ENCODE measurements at regions not wholly inside any gene's neighbourhood (a gene's known extent, or its start where the extent isn't known, plus 50 kb on each side); places are given as distances from the start of the nearest gene placed in this dataset.

- 0 out of 2 replicates have a peak, but pooled peaks have one; percentile 71 for TF ChIP-seq FOXO4 (CRISPR knock-in tag; conservative IDR thresholded peaks at IDR 0.05)
- TF ChIP-seq ARID2 (CRISPR knock-in tag; IDR thresholded peaks at IDR 0.05; ENCODE audit: borderline replicate concordance), result no peak
- no peak for TF ChIP-seq KDM4B (CRISPR knock-in tag; IDR thresholded peaks at IDR 0.05)
- TF ChIP-seq PHF21A (CRISPR knock-in tag; IDR thresholded peaks at IDR 0.05), result no peak
- no peak for TF ChIP-seq ZNF75D (CRISPR knock-in tag; IDR thresholded peaks at IDR 0.05; ENCODE audit: borderline replicate concordance)
Observed at GRCh38 chr20:48360342-48360975, 467.3 kb downstream of the PREX1 start (continued).

- no peaks in the 10 kb centered on the region for H3K27me3 ChIP-seq (ENCODE audit: control insufficient read depth in 1 of 2, insufficient read depth in 2 of 2, low read length in 2 of 2)
- FAIRE-seq (no peak), DNase-seq (ENCODE audit: low spot score) (peak; percentile 54), ATAC-seq (peak; percentile 72)
- no peaks in the 10 kb centered on the region for H4K20me1 ChIP-seq (ENCODE audit: insufficient read depth, low read length)
- 8% methylated on average over 17 of the region's 17 CpGs for WGBS (ENCODE audit: low lambda C conversion rate)
- H2AFZ ChIP-seq (ENCODE audit: low read length), result peak overlapping the region; percentile 32
- intact Hi-C loops (cut with micrococcal nuclease; ENCODE audit: unreplicated experiment) (loop anchor here (5.0 kb wide), 1 partner anchor 47 kb away; no protein-coding TSS in a partner anchor), in situ Hi-C loops (cut with HindIII; ENCODE audit: extremely low pct_ligation_motif_present, low pct_unique_long_range_greater_than_20kb) (no loop called here)
- peaks cover 55% of the 10 kb centered on the region for H3K4me1 ChIP-seq (ENCODE audit: insufficient read depth, low read length)
- BruUV-seq (replicated peaks), result no TSS peak
- ChIA-PET POLR2A (interaction anchor here (1.0 to 2.8 kb wide), 5 partner anchors 13 to 261 kb away, joined by 3 to 13 read pairs (median 5); no protein-coding TSS in a partner anchor), CTCF (ENCODE audit: low intra/inter-chr PET ratio, low total read pairs) (no interaction called here)
- H3K4me2 ChIP-seq (ENCODE audit: low read depth, low read length), result peak overlapping the region; percentile 89
- no peak overlapping the region for H3K27ac ChIP-seq (ENCODE audit: extremely low read length, insufficient read depth, low read length)
- H3K9ac ChIP-seq (ENCODE audit: insufficient read depth, low read depth, low read length), result peak overlapping the region; percentile 56; the same call in 1 of the 2 replicates
- H3K79me2 ChIP-seq (ENCODE audit: insufficient read depth, low read length), result no peaks in the 10 kb centered on the region
- peak overlapping the region; percentile 57 to 71 (median 66) for H3K4me3 ChIP-seq (replicated peaks in 1 of 3; ENCODE audit: insufficient read depth in 1 of 3, low read depth in 2 of 3, low read length in 3 of 3)
- no peaks in the 10 kb centered on the region for H3K36me3 ChIP-seq (replicated peaks in 1 of 2; ENCODE audit: control insufficient read depth in 1 of 2, insufficient read depth in 2 of 2, low read length in 2 of 2)
- no peaks in the 10 kb centered on the region for H3K9me3 ChIP-seq (ENCODE audit: low read length)
- TF ChIP-seq NR2F6 (IDR thresholded peaks at IDR 0.05), result peak; percentile 51
- TF ChIP-seq NR2F6 (CRISPR knock-in tag; IDR thresholded peaks at IDR 0.05), result peak; percentile 57
- 0 out of 2 replicates have a peak, but pooled peaks have one; percentile 24 for TF ChIP-seq ZBTB7B (CRISPR knock-in tag; IDR thresholded peaks at IDR 0.05)
- no peak for TF ChIP-seq ZNF780A (CRISPR knock-in tag; IDR thresholded peaks at IDR 0.05)
- peak; percentile 49; the same call in 1 of the 2 replicates for TF ChIP-seq MYC (CRISPR knock-in tag; IDR thresholded peaks at IDR 0.05; ENCODE audit: borderline replicate concordance)
- no peak for TF ChIP-seq ZFP82 (CRISPR knock-in tag; IDR thresholded peaks at IDR 0.05; ENCODE audit: borderline replicate concordance)
- no peak for TF ChIP-seq ZNF749 (CRISPR knock-in tag; IDR thresholded peaks at IDR 0.05; ENCODE audit: borderline replicate concordance)
- no peak for TF ChIP-seq ZBTB14 (CRISPR knock-in tag; IDR thresholded peaks at IDR 0.05)
- TF ChIP-seq ZSCAN20 (CRISPR knock-in tag; IDR thresholded peaks at IDR 0.05; ENCODE audit: borderline replicate concordance), result no peak
- peak; percentile 83 for TF ChIP-seq USF2 (IDR thresholded peaks at IDR 0.05; ENCODE audit: low read depth, low read length)
- TF ChIP-seq USF2 (CRISPR knock-in tag; IDR thresholded peaks at IDR 0.05; ENCODE audit: borderline replicate concordance), result peak; percentile 91; the same call in 1 of the 2 replicates
Observed at GRCh38 chr20:48359692-48360341, 468.0 kb downstream of the PREX1 start.
